ENCODE measurements at regions not wholly inside any gene's neighbourhood (a gene's known extent, or its start where the extent isn't known, plus 50 kb on each side); places are given as distances from the start of the nearest gene placed in this dataset.
"Not testable (repeated sequence)": the region's sequence is repeated elsewhere in the genome, so short reads cannot be mapped to it uniquely, and the experiment has no call there.

- DNase-seq, result no peak
Measured at GRCh38 chr6:6750594-6751265, 162.2 kb downstream of the LY86 start.

GRCh38 chr6:6751266-6751596 lies 162.7 kb downstream of the LY86 start:
- DNase-seq, result no peak

- no peak for DNase-seq
Measured at GRCh38 chr6:6751619-6752023, 163.1 kb downstream of the LY86 start.

DNA sequence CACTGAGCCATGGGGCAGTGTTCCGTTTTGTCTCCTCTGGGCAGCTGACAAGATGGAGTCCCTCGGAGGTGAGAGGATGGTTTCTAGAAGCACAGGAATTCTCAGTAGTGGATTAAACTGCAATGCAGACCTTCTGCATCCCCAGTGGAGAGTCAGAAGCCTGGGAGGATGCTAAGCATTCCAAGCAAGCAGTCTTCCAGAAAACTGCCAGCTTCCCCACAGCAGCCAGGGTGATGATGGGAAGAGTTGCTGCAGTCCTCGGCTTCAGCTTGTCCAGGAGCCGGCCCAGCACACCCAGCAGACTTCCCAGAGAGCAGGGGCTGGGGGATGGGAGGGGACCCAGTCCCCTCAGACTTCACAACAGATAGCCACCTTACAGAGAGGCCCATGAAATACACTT lies 163.6 kb downstream of the LY86 start:
- peak; percentile 40 for DNase-seq

DNA sequence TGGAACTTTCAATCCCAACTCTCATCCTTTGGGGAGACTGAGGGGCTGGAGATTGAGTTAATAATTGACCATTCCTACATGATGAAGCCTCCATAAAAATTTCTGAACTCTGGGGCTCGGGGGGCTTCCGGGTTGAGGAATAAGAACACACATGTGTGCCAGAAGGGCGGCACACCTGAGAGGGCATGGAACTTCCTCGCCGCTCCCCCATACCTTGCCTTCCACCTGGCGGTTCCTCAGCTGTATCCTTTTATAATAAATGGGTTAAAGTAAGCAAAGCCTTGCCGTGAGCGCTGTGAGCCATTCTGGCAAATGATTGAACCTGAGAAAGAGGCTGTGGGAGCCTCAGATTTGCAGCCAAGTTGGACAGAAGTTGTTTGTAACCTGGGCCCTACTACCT lies 164.8 kb downstream of the LY86 start:
- no peak for DNase-seq

- no peak for DNase-seq
Measured at GRCh38 chr6:6756526-6756925, 168.0 kb downstream of the LY86 start.

DNA sequence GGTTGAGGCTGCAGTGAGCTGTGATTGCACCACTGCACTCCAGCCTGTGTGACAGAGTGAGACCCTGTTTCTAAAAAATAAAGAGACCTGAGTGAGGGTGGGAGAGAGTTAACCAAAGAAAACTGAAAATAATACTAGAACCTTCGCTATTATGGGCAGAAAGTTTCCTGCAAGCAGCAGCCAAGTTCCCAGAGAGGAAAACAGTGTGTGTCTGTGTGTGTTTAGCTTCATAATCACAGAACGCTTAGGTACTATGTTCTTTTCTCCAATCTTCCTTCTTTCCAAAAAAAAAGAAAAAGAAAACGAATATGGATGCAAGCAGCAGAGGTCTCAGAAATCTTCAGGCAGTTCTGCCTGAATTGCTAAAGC lies 170.0 kb downstream of the LY86 start:
- no peak for DNase-seq

DNA sequence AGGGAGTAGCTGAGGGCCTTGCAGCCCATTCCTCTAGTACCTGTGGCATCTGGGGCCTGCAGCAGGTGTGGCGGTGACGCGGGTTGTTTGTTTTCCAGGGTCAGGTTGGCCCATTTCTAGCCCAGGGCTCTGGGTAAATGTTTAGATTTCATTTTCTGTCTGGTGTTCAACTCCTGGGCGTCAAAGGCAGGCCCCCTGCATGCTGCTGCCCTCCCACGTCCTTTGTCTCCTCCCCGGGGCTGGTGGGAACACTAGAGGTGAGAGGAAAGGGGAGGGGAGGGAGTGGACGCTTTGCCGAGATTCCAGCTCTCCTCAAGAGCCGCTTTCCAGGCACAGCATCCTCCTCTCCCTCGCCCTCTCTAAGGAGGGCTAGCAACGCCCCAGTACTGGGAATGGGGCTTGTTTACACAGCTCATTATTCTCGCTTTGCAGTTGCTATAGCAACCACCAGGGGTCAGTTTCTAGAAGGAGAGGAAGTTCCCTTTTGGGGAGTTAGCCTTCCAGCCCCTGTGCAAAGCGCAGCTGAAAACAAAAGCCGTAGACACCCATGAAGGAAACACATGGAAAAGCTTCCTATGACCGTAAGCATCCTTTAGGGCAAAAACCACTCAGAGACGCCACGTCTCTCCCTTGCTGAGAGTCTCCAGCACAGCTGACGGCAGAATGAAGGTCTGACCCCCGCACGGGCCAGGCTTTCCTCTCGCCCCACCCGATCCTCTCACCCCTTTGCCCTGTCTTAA lies 170.6 kb downstream of the LY86 start:
- peak; percentile 73 for DNase-seq

DNA sequence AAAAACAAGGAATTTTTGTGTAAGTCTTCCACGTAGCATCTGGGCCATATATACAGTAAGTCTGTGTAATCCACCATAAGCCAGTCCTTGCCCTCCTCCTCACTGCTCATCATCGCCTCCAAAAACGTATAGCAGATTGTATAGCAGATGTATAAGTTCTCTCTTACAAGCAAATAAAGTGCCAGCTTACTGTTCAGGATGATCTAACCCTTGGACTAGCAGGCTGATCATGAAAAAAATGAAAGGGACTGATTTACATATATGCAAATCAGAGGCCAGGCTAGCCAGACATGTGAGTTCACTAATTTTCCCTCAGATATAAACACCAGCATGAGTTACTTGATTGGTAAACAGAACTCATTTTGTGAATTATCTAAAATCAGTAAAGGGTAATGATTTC lies 171.5 kb downstream of the LY86 start:
- no peak for DNase-seq

GRCh38 chr6:6762566-6762965 lies 174.0 kb downstream of the LY86 start:
- DNase-seq, result not testable (repeated sequence)

GRCh38 chr6:6764764-6765434 lies 176.4 kb downstream of the LY86 start:
- DNase-seq, result no peak

DNA sequence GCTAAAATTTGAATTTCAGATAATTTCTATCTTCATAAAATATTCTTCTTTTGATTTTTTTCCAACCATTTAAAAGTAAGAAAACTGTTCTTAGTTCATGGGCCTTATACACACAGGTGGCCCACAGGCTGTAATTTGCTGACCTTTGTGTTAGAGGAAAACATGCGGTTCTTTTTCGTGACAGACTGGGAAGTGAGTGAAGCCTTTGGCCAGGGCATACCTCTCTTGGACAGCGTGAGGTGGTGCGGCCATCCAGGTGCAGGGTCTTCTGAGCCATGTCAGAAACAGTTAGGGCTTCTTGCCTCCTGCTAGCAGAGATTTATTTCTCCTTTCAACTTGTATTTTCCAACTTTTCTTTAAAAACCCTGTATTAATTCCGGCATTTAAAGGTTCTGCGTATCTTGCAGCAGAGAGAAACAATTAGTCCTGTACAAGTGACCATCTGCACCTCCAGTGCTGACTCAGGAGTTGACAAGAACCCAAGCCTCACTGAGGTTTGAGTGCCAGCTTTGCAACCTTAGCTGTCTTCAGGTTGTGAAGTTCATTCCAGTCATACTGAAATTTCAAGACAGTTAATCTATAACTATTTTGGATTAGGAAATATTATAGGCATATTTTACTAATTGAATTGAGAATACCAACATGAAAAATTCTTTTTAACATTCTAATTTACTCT lies 177.8 kb downstream of the LY86 start:
- DNase-seq, result no peak

DNA sequence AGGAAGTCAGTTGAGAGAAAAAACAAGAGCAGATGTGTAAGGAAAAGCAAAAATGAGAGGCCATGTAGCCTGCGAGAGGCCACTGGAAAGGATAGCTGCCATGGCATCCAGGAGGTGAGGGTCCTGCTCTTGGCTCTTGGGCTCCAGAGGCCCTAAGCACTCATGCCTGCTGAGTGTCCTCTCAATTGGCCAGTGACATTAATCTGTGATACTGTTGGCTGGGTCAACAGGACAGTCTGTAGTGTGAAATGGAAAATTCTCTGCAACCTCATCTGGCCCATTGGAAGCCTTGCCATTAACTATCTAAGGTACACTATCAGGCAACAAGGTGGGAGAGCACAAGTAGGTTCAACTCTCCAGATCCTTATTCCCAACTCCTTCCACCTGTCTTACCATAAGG lies 180.9 kb downstream of the LY86 start:
- DNase-seq, result no peak

GRCh38 chr6:6771224-6771945 lies 182.9 kb downstream of the LY86 start:
- no peak for DNase-seq

DNA sequence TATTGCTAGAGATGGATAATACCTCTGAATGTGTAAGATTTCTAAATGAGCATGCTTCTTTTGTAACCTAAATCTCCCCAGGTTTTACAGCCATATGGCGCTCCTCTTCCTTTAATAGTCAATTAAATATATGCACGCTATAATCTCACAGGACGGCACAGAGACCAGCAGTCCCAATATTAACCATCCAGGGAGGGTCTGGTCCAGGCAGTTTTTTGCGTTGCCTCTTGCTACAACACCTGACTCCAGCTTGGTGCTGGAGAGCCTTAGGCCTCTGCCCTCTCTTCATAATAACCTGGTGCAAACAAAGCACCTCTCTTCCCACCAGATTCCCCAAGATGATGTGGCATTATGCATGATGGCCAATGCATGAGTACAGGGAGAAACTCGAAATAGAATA lies 183.4 kb downstream of the LY86 start:
- DNase-seq, result no peak

DNA sequence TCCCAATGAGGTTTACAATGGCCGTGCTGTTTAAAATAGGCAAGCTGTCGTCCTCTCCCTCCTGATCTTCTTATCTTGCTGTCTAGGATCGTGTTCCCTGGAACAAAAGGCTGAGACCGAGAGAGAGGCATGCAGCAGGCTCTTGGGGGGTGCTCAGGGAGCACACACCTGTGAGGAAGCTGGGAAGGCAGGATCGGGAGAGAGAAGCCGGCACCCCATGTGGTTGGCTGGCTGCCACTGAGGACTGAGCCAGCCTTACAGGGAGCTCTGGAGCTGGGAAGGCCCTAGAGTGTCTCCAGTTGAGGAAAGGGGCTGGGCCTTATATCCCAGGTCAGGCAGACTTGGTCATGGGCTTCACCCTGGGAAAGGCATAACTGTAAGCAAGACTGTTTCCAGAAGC lies 184.2 kb downstream of the LY86 start:
- no peak for DNase-seq

DNA sequence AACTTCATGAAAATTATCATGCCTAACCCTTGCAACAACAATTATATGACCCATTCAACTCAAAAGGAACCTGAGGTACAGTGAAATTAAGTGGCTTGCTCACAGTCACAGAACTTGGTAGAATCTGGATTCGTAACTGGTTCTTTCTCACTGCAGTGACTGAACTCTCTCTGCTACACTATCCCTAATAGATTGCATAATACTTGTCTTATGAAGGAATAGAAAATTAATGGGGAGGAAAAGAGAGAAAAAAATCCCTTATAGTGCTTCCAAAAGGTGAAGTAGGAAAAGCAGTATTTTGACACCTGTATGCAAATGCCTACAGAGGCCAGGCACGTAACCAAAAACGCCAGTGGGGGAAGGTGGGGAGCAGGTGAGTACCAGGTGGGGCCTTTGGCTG lies 186.6 kb downstream of the LY86 start:
- no peak for DNase-seq

GRCh38 chr6:6780231-6780630 lies 191.7 kb downstream of the LY86 start:
- no peak for DNase-seq

DNA sequence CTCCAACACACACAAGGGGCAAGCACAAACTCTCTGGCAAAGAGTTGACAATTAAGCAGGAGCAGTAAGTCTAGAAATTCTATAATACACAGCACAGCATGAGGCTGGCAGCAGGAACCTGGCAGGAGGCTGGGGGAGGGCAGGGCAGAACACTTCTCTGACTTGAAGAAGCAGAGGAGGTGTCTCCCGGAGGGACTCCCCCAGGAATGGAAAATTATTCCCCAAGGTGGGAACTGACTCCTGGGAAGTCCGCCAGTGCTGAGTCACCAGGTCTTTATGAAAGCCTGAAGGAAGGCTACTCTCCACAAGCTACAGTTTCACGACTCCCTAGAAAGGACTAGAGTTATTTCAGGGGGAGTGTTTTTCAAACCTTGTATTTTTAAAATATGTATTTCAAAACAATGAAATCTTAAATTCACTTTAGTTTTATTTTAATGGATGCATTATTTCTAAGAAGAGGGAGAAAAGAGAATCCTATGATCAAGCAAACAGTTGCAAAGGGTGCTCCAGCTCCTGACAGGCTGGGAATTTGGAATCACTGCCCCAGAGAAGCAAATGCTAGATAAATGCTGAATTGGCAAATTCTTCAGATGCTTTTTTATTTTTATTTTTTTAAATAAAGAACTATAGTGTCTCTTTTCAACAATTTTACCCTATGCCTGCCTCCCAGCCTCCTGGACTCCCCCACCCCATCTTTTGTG lies 192.8 kb downstream of the LY86 start:
- peak; percentile 91 for DNase-seq

GRCh38 chr6:6781873-6782227 lies 193.3 kb downstream of the LY86 start:
- peak; percentile 13 for DNase-seq

DNA sequence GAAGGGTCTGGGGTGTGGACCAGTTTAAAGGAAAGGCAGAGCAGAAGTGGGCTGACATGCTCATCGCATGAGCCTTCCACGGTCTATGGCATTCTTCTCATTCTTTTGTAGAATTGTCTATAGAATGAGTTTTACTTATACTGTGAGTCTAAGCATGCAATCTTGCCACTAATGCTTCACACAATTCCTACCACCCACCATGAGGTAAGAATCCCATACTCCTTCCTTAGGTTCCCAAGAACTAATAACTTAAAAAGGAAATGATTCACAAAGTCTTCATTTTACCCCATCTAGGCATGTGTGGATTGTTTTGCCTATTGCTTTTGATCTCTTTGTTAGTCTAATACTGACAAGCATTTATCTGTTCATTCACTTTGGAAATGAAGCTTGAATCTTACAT lies 195.2 kb downstream of the LY86 start:
- peak; percentile 90 for DNase-seq

GRCh38 chr6:6784514-6785162 lies 196.1 kb downstream of the LY86 start:
- peak; percentile 17 for DNase-seq

All from fibroblast of skin of right biceps (primary cell).